GM23338 (cell line): ENCODE measurements at regions not wholly inside any gene's neighbourhood (a gene's known extent, or its start where the extent isn't known, plus 50 kb on each side); places are given as distances from the start of the nearest gene placed in this dataset.

Source experiments
- CREB1 ChIP-seq: fragments of 250-450 bp; sonication (Bioruptor Pico); IDR thresholded peaks from 2 replicates; pipeline ENCODE4 v1.5.0; 2020; ENCODE audit warnings: low read depth, mild to moderate bottlenecking, moderate library complexity
- EZH2 ChIP-seq: fragments of 200-600 bp; sonication (generic); IDR thresholded peaks from one replicate; pipeline ENCODE4 v1.8.0; 2017; ENCODE audit warnings: antibody characterized with exemption, mild to moderate bottlenecking, low read depth; ENCODE audit not compliant: unreplicated experiment
- EZH2phosphoT487 ChIP-seq: fragments of 200-600 bp; sonication (generic); IDR thresholded peaks from one replicate; pipeline ENCODE4 v1.8.1; 2018; ENCODE audit warnings: antibody characterized with exemption; ENCODE audit not compliant: unreplicated experiment
- JUNB ChIP-seq: IDR thresholded peaks from one replicate; pipeline ENCODE4 v1.6.1; 2016; ENCODE audit warnings: antibody characterized with exemption; ENCODE audit not compliant: unreplicated experiment
- POLR2AphosphoS5 ChIP-seq: IDR thresholded peaks from 2 replicates; pipeline ENCODE4 v1.6.1; 2016; ENCODE audit warnings: antibody characterized with exemption, low read depth
- ZNF462 ChIP-seq: fragments of 250-450 bp; sonication (Bioruptor Pico); IDR thresholded peaks from 2 replicates; pipeline ENCODE4 v1.5.0; 2020; ENCODE audit warnings: mild to moderate bottlenecking, moderate library complexity
- TF ChIP-seq, protein P1 (sequence below), 2 experiments: fragments of 200-600 bp in 1 of 2; sonication (generic) in 1 of 2; conservative IDR thresholded peaks; 2 replicates each; pipeline versions ENCODE4 v1.5.1 to v1.6.1; 2016 to 2017; ENCODE audit warnings: antibody characterized with exemption in 2 of 2, low read depth in 2 of 2, mild to moderate bottlenecking in 2 of 2, moderate library complexity in 1 of 2

- TF ChIP-seq, protein P1, sequence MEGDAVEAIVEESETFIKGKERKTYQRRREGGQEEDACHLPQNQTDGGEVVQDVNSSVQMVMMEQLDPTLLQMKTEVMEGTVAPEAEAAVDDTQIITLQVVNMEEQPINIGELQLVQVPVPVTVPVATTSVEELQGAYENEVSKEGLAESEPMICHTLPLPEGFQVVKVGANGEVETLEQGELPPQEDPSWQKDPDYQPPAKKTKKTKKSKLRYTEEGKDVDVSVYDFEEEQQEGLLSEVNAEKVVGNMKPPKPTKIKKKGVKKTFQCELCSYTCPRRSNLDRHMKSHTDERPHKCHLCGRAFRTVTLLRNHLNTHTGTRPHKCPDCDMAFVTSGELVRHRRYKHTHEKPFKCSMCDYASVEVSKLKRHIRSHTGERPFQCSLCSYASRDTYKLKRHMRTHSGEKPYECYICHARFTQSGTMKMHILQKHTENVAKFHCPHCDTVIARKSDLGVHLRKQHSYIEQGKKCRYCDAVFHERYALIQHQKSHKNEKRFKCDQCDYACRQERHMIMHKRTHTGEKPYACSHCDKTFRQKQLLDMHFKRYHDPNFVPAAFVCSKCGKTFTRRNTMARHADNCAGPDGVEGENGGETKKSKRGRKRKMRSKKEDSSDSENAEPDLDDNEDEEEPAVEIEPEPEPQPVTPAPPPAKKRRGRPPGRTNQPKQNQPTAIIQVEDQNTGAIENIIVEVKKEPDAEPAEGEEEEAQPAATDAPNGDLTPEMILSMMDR (conservative IDR thresholded peaks at IDR 0.05; ENCODE audit: low read depth in 2 of 2), result no peak
- no peak for TF ChIP-seq POLR2AphosphoS5
- TF ChIP-seq EZH2phosphoT487, result no peak
- no peak for TF ChIP-seq ZNF462 (CRISPR knock-in tag)
- TF ChIP-seq EZH2, result no peak
- TF ChIP-seq JUNB, result no peak
- no peak for TF ChIP-seq CREB1
These were observed 104.4 kb upstream of the SOX11 start for GRCh38 chr2:5587766-5588165.
